ENCODE measurements at regions not wholly inside any gene's neighbourhood (a gene's known extent, or its start where the extent isn't known, plus 50 kb on each side); places are given as distances from the start of the nearest gene placed in this dataset.
"Not testable (repeated sequence)": the region's sequence is repeated elsewhere in the genome, so short reads cannot be mapped to it uniquely, and the experiment has no call there.

- H3K27me3 Mint-ChIP-seq: peaks cover 25% of the 10 kb centered on the region
- no peak for DNase-seq
- H3K9me3 Mint-ChIP-seq (ENCODE audit: low read depth): no peaks in the 10 kb centered on the region
- H3K27ac Mint-ChIP-seq: no peak overlapping the region
- no peaks in the 10 kb centered on the region for H3K4me1 Mint-ChIP-seq
- CTCF ChIA-PET: no interaction called here
- ATAC-seq: no peak
- H3K36me3 Mint-ChIP-seq: no peaks in the 10 kb centered on the region
- no peak overlapping the region for H3K4me3 Mint-ChIP-seq
Measured at GRCh38 chr3:130569461-130570365, 52.7 kb downstream of the COL6A6 start.

GRCh38 chr3:130572769-130573168 is 55.8 kb downstream of the COL6A6 start:
- Mint-ChIP-seq H3K27ac (no peak overlapping the region), H3K4me3 (no peak overlapping the region), H3K27me3 (peaks cover 25% of the 10 kb centered on the region), H3K36me3 (no peaks in the 10 kb centered on the region), H3K4me1 (no peaks in the 10 kb centered on the region), H3K9me3 (ENCODE audit: low read depth) (no peaks in the 10 kb centered on the region)
- ATAC-seq (no peak), DNase-seq (no peak)
- CTCF ChIA-PET: no interaction called here

GRCh38 chr3:130576375-130577266 is 59.6 kb downstream of the COL6A6 start:
- ATAC-seq (no peak), DNase-seq (no peak)
- Mint-ChIP-seq H3K4me1 (no peaks in the 10 kb centered on the region), H3K27me3 (peaks cover 39% of the 10 kb centered on the region), H3K4me3 (no peak overlapping the region), H3K27ac (no peak overlapping the region), H3K9me3 (ENCODE audit: low read depth) (no peaks in the 10 kb centered on the region), H3K36me3 (no peaks in the 10 kb centered on the region)
- CTCF ChIA-PET: no interaction called here

- H3K36me3 Mint-ChIP-seq: no peaks in the 10 kb centered on the region
- no peak overlapping the region for H3K4me3 Mint-ChIP-seq
- DNase-seq (no peak), ATAC-seq (peak; percentile 23)
- no peaks in the 10 kb centered on the region for H3K9me3 Mint-ChIP-seq (ENCODE audit: low read depth)
- H3K27me3 Mint-ChIP-seq: peaks cover 41% of the 10 kb centered on the region
- CTCF ChIA-PET: no interaction called here
- peaks cover 11% of the 10 kb centered on the region for H3K4me1 Mint-ChIP-seq
- H3K27ac Mint-ChIP-seq: no peak overlapping the region
Measured at GRCh38 chr3:130582457-130583153, 65.6 kb downstream of the COL6A6 start.

GRCh38 chr3:130594749-130595148 is 77.8 kb downstream of the COL6A6 start:
- ATAC-seq, H3K27ac Mint-ChIP-seq, CTCF ChIA-PET: not testable (repeated sequence)

GRCh38 chr3:130596484-130596883 is 79.5 kb downstream of the COL6A6 start:
- Mint-ChIP-seq H3K9me3 (ENCODE audit: low read depth) (no peaks in the 10 kb centered on the region), H3K27me3 (peaks cover 5% of the 10 kb centered on the region)
- ATAC-seq: no peak

More at GRCh38 chr3:130594749-130595148, 77.8 kb downstream of the COL6A6 start:
- not testable (repeated sequence) for H3K36me3 Mint-ChIP-seq; DNase-seq; H3K27me3 Mint-ChIP-seq; H3K4me3 Mint-ChIP-seq; H3K4me1 Mint-ChIP-seq; H3K9me3 Mint-ChIP-seq (ENCODE audit: low read depth)

GRCh38 chr3:130601442-130601971 is 84.5 kb downstream of the COL6A6 start:
- CTCF ChIA-PET: no interaction called here
- ATAC-seq: no peak
- no peaks in the 10 kb centered on the region for H3K4me1 Mint-ChIP-seq
- H3K36me3 Mint-ChIP-seq: no peaks in the 10 kb centered on the region
- H3K9me3 Mint-ChIP-seq (ENCODE audit: low read depth): peaks cover 2% of the 10 kb centered on the region
- no peak overlapping the region for H3K27ac Mint-ChIP-seq
- H3K27me3 Mint-ChIP-seq: peaks cover 3% of the 10 kb centered on the region
- H3K4me3 Mint-ChIP-seq: no peak overlapping the region
- DNase-seq: no peak

More at GRCh38 chr3:130596484-130596883, 79.5 kb downstream of the COL6A6 start:
- H3K27ac Mint-ChIP-seq: no peak overlapping the region
- H3K36me3 Mint-ChIP-seq: no peaks in the 10 kb centered on the region
- no peak for DNase-seq
- CTCF ChIA-PET: no interaction called here
- H3K4me1 Mint-ChIP-seq: no peaks in the 10 kb centered on the region
- H3K4me3 Mint-ChIP-seq: no peak overlapping the region

GRCh38 chr3:130604806-130605205 is 87.8 kb downstream of the COL6A6 start:
- Mint-ChIP-seq H3K4me1 (no peaks in the 10 kb centered on the region), H3K27me3 (no peaks in the 10 kb centered on the region), H3K9me3 (ENCODE audit: low read depth) (peaks cover 13% of the 10 kb centered on the region), H3K4me3 (no peak overlapping the region), H3K27ac (no peak overlapping the region), H3K36me3 (no peaks in the 10 kb centered on the region)
- DNase-seq: no peak
- CTCF ChIA-PET: no interaction called here
- ATAC-seq: no peak

GRCh38 chr3:130606336-130606735 is 89.4 kb downstream of the COL6A6 start:
- peaks cover 15% of the 10 kb centered on the region for H3K9me3 Mint-ChIP-seq (ENCODE audit: low read depth)
- no peak overlapping the region for H3K27ac Mint-ChIP-seq
- DNase-seq: no peak
- no peaks in the 10 kb centered on the region for H3K27me3 Mint-ChIP-seq
- no peaks in the 10 kb centered on the region for H3K36me3 Mint-ChIP-seq
- H3K4me1 Mint-ChIP-seq: no peaks in the 10 kb centered on the region
- CTCF ChIA-PET: no interaction called here
- ATAC-seq: no peak
- no peak overlapping the region for H3K4me3 Mint-ChIP-seq

GRCh38 chr3:130607553-130608154 is 90.7 kb downstream of the COL6A6 start:
- Mint-ChIP-seq H3K27me3 (no peaks in the 10 kb centered on the region), H3K4me1 (no peaks in the 10 kb centered on the region), H3K4me3 (no peak overlapping the region), H3K9me3 (ENCODE audit: low read depth) (peaks cover 17% of the 10 kb centered on the region), H3K27ac (no peak overlapping the region), H3K36me3 (no peaks in the 10 kb centered on the region)
- CTCF ChIA-PET: no interaction called here
- DNase-seq (no peak), ATAC-seq (no peak)

- Mint-ChIP-seq H3K27ac (no peak overlapping the region), H3K36me3 (no peaks in the 10 kb centered on the region), H3K4me1 (no peaks in the 10 kb centered on the region), H3K4me3 (no peak overlapping the region), H3K9me3 (ENCODE audit: low read depth) (peaks cover 20% of the 10 kb centered on the region), H3K27me3 (no peaks in the 10 kb centered on the region)
- no peak for DNase-seq
- CTCF ChIA-PET: no interaction called here
- ATAC-seq: no peak
Measured at GRCh38 chr3:130609166-130609979, 92.4 kb downstream of the COL6A6 start.

GRCh38 chr3:130619196-130619595 is 102.2 kb downstream of the COL6A6 start:
- H3K27me3 Mint-ChIP-seq: peaks cover 6% of the 10 kb centered on the region
- no peak overlapping the region for H3K4me3 Mint-ChIP-seq
- H3K9me3 Mint-ChIP-seq (ENCODE audit: low read depth): no peaks in the 10 kb centered on the region
- CTCF ChIA-PET: no interaction called here
- DNase-seq: no peak
- no peaks in the 10 kb centered on the region for H3K36me3 Mint-ChIP-seq
- no peak for ATAC-seq
- no peaks in the 10 kb centered on the region for H3K4me1 Mint-ChIP-seq
- H3K27ac Mint-ChIP-seq: no peak overlapping the region

Data from activated CD8-positive, alpha-beta memory T cell treated with anti-CD3 and anti-CD28 coated beads, Interleukin-2, amount 10 ng/mL, durations not matched to agents 7 days and 5 days (primary cell).